Large intestine (tissue), 3 donors: ENCODE measurements at regions not wholly inside any gene's neighbourhood (a gene's known extent, or its start where the extent isn't known, plus 50 kb on each side); places are given as distances from the start of the nearest gene placed in this dataset.

Experiments
- DNase-seq, 2 donors: peaks; one replicate each; pipeline versions ENCODE4 v3.0.0 to v3.0.0-alpha.2; 2013
- H3K27ac ChIP-seq: one replicate; pipeline ENCODE4 v1.5.1; 2013; ENCODE audit warnings: low read length
- H3K27me3 ChIP-seq: 2 replicates; pipeline ENCODE4 v1.6.1; 2013; ENCODE audit warnings: low read length; ENCODE audit not compliant: control insufficient read depth, insufficient read depth
- H3K36me3 ChIP-seq: 2 replicates; pipeline ENCODE4 v1.6.1; 2013; ENCODE audit warnings: low read length; ENCODE audit not compliant: control insufficient read depth, insufficient read depth
- H3K4me1 ChIP-seq: one replicate; pipeline ENCODE4 v1.6.1; 2013; ENCODE audit warnings: low read length; ENCODE audit not compliant: control insufficient read depth, insufficient read depth
- H3K4me3 ChIP-seq: one replicate; pipeline ENCODE4 v1.5.1; 2013; ENCODE audit warnings: low read length
- H3K9me3 ChIP-seq: one replicate; pipeline ENCODE4 v1.6.1; 2013; ENCODE audit warnings: mild to moderate bottlenecking, low read depth, low read length, moderate library complexity; ENCODE audit not compliant: control insufficient read depth
- WGBS: methylation state at CpG from one replicate; pipeline ENCODE4 v1.1.5; 2013; ENCODE audit warnings: low lambda C conversion rate; ENCODE audit not compliant: insufficient coverage; 5-methylcytosine and 5-hydroxymethylcytosine counted together

DNA sequence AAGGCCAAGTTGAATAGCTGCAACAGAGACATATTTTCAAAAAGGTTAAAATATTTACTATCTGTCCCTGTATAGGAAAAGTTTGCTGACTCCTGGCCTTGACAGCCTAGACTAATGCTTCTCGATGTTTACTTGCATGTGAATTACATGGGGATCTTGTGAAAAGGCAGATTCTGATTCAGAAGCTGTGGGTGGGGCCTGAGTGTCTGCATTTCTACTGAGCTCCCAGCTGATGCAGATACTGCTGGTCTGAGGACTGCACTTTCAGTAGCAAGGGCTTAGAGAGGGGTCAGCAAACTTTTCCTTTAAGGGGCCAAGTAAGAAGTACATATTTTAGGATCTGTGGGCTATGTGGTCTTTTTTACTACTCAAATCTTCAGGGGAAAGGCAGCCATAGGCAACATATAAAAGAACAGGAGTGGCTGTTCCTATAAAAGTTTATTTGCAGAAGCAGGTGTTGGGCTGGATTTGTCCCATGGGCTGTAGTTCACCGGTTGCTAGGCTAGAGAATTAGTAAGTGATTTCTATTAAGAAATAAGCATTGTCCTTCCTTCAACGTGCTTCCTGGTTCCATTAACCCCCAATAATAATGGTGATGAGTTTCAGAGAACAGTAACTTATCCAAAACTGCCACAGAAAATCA, 97.2 kb upstream of the PDE5A start:
- 17% methylated on average over 1 of the region's 3 CpGs for WGBS
- Histone ChIP-seq H3K27ac (no peak overlapping the region), H3K4me3 (no peak overlapping the region), H3K9me3 (no peaks in the 10 kb centered on the region), H3K4me1 (no peaks in the 10 kb centered on the region), H3K27me3 (no peaks in the 10 kb centered on the region), H3K36me3 (no peaks in the 10 kb centered on the region)
- DNase-seq: no peak

DNA sequence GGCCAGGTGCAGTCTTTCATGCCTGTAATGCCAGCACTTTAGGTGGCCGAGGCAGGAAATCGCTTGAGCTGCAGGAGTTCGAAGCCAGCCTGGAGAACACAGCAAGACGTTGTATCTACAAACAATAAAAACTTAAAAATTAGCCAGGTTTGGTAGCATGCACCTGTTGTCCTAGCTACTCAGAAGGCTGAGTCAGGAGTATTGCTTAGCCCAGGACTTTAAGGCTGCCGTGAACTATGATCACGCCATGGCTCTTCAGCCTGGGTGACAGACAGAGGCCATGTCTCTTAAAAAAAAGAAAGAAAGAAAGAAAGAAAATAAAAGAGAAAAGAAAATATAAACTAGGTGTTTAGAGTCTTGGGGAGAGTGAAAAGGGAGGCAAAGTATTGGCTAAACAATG, 96.4 kb upstream of the PDE5A start:
- no peaks in the 10 kb centered on the region for H3K4me1 ChIP-seq
- 92% methylated on average over 2 of the region's 6 CpGs for WGBS
- no peak overlapping the region for H3K27ac ChIP-seq
- H3K4me3 ChIP-seq: no peak overlapping the region
- H3K27me3 ChIP-seq: no peaks in the 10 kb centered on the region
- no peak for DNase-seq
- no peaks in the 10 kb centered on the region for H3K9me3 ChIP-seq
- H3K36me3 ChIP-seq: no peaks in the 10 kb centered on the region

DNA sequence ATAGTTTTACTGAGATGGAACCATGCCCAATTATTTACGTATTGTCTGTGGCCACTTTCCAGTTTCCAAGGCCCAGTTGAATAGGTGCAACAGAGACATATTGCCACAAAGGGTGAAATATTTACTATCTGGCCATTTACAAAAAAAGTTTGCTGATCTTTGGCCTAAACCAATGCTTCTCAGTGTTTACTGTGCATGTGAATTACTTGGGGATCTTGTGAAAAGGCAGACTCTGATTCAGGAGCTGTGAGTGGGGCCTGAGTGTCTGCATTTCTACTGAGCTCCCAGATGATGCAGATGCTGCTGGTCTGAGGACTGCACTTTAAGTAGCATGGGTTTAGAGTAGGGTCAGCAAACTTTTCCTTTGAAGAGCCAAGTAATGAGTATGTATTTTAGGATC, 94.1 kb upstream of the PDE5A start:
- H3K36me3 ChIP-seq: no peaks in the 10 kb centered on the region
- DNase-seq: no peak
- H3K4me1 ChIP-seq: no peaks in the 10 kb centered on the region
- H3K27me3 ChIP-seq: no peaks in the 10 kb centered on the region
- H3K4me3 ChIP-seq: no peak overlapping the region
- WGBS: no CpG with 5 or more reads among the region's 1 CpG
- peaks cover 7% of the 10 kb centered on the region for H3K9me3 ChIP-seq
- no peak overlapping the region for H3K27ac ChIP-seq

DNA sequence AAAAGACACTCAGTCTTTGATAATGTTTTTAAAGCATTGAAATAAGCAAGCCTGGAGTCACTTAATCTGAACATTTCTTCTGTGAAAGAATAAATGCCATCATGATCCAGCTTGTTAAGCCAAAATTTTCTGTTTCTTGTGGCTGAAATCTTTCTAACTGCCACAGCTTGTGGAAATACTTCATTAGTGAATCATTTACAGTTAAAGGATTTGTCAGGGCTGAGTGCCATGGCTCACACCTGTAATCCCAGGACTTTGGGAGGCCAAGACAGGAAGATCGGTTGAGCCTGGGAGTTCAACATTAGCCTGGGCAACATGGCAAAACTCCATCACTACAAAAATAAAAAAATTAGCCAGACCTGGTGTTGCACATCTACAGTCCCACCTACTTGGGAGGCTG, 93.3 kb upstream of the PDE5A start:
- no peaks in the 10 kb centered on the region for H3K27me3 ChIP-seq
- no CpG with 5 or more reads among the region's 1 CpG for WGBS
- no peak for DNase-seq

GRCh38 chr4:119715490-119716445, 87.2 kb upstream of the PDE5A start:
- H3K36me3 ChIP-seq: no peaks in the 10 kb centered on the region
- no peaks in the 10 kb centered on the region for H3K27me3 ChIP-seq
- peaks cover 12% of the 10 kb centered on the region for H3K9me3 ChIP-seq
- whole genome bisulfite sequencing: no CpG with 5 or more reads among the region's 4 CpGs
- H3K27ac ChIP-seq: no peak overlapping the region
- no peak for DNase-seq
- no peak overlapping the region for H3K4me3 ChIP-seq
- H3K4me1 ChIP-seq: no peaks in the 10 kb centered on the region

More for the DNA sequence above, 93.3 kb upstream of the PDE5A start:
- peaks cover 7% of the 10 kb centered on the region for H3K9me3 ChIP-seq
- H3K4me3 ChIP-seq: no peak overlapping the region
- H3K4me1 ChIP-seq: no peaks in the 10 kb centered on the region
- H3K36me3 ChIP-seq: no peaks in the 10 kb centered on the region
- no peak overlapping the region for H3K27ac ChIP-seq

DNA sequence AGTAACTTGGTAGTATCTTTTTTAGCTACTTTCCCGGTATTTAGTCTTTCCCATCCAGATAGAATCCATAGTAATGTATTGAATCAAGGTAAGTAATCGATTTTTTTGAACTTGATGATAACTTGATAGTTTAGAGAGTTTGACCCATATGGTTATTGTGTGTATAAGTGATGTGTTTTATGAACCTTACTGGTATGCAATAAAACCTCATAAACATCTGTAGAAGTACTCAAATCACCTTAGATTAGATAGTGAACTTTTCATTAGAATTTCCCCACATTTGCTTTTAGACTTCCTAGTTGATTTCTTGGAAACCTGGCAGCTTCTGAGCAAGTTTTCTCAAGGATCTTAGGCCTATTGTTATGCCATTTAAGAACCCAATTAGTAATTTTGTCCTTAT, 80.8 kb upstream of the PDE5A start:
- DNase-seq: no peak
- Histone ChIP-seq H3K9me3 (no peaks in the 10 kb centered on the region), H3K36me3 (no peaks in the 10 kb centered on the region), H3K4me1 (no peaks in the 10 kb centered on the region), H3K27ac (no peak overlapping the region), H3K4me3 (no peak overlapping the region), H3K27me3 (no peaks in the 10 kb centered on the region)
- WGBS: 50% methylated on average over 2 of the region's 2 CpGs

- H3K27ac ChIP-seq: no peak overlapping the region
- DNase-seq: peak; percentile 47 to 50
Measured at GRCh38 chr4:119707336-119707735, 78.7 kb upstream of the PDE5A start.

GRCh38 chr4:119706804-119707203, 78.2 kb upstream of the PDE5A start:
- Histone ChIP-seq H3K36me3 (no peaks in the 10 kb centered on the region), H3K27me3 (no peaks in the 10 kb centered on the region), H3K27ac (no peak overlapping the region), H3K4me3 (no peak overlapping the region), H3K9me3 (no peaks in the 10 kb centered on the region), H3K4me1 (no peaks in the 10 kb centered on the region)
- no peak for DNase-seq

More at GRCh38 chr4:119707336-119707735, 78.7 kb upstream of the PDE5A start:
- no peaks in the 10 kb centered on the region for H3K36me3 ChIP-seq
- H3K4me3 ChIP-seq: no peak overlapping the region
- 62% methylated on average over 3 of the region's 3 CpGs for WGBS
- H3K27me3 ChIP-seq: no peaks in the 10 kb centered on the region
- H3K9me3 ChIP-seq: no peaks in the 10 kb centered on the region
- no peaks in the 10 kb centered on the region for H3K4me1 ChIP-seq

DNA sequence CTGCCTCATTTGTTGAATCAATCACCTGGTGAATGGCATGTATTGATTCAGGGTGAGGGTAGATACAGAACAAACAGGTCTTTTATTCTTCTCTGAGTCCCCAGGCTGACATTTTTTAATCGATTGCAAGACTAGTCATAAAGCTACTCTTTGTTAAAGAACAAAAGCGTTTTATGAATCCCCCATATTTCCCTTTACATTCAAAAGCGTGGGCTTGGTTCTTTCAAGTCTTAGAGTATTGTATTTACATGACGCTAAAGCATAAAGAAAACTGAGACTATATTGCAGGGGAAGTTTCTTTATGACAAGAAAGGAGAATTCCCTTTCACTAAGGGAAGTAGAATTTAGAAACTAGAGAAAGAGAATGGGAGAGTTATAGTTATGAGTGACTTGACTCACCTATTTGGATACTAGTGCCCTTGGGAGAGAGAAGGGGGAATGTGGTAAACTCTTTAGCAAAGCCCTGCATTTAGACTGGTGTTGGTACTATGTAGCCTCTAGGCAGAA, 69.3 kb upstream of the PDE5A start:
- 73% methylated on average over 2 of the region's 4 CpGs for WGBS
- no peak overlapping the region for H3K27ac ChIP-seq
- DNase-seq: no peak
- no peaks in the 10 kb centered on the region for H3K9me3 ChIP-seq
- peaks cover 2% of the 10 kb centered on the region for H3K27me3 ChIP-seq
- no peaks in the 10 kb centered on the region for H3K36me3 ChIP-seq
- H3K4me1 ChIP-seq: no peaks in the 10 kb centered on the region
- no peak overlapping the region for H3K4me3 ChIP-seq

GRCh38 chr4:119696963-119697362, 68.4 kb upstream of the PDE5A start:
- no peak for DNase-seq
- H3K4me3 ChIP-seq: no peak overlapping the region
- H3K27ac ChIP-seq: no peak overlapping the region
- H3K27me3 ChIP-seq: peaks cover 2% of the 10 kb centered on the region
- no peaks in the 10 kb centered on the region for H3K9me3 ChIP-seq
- H3K36me3 ChIP-seq: no peaks in the 10 kb centered on the region
- no peaks in the 10 kb centered on the region for H3K4me1 ChIP-seq
